Gastroesophageal sphincter (tissue), 4 donors: ENCODE measurements at regions not wholly inside any gene's neighbourhood (a gene's known extent, or its start where the extent isn't known, plus 50 kb on each side); places are given as distances from the start of the nearest gene placed in this dataset.

Experiments used
- ATAC-seq: fragments of 150-250 bp; one replicate; pipeline ENCODE4 v1.9.1; 2016; ENCODE audit warnings: mild to moderate bottlenecking, moderate library complexity
- H3K27ac ChIP-seq, 4 donors: fragments of 200-600 bp; sonication (generic) in 3 of 4; 1 replicate in 3 of 4; 2 replicates in 1 of 4; pipeline ENCODE4 v1.5.1; 2016 to 2019
- H3K27me3 ChIP-seq: fragments of 200-600 bp; sonication (generic); one replicate; pipeline ENCODE4 v1.5.1; 2019
- H3K36me3 ChIP-seq, 2 donors: fragments of 200-600 bp; sonication (generic); one replicate each; pipeline ENCODE4 v1.5.1; 2019; ENCODE audit warnings: control low read depth in 1 of 2
- H3K4me1 ChIP-seq, 3 donors: fragments of 200-600 bp; sonication (generic); 1 replicate in 2 of 3; 2 replicates in 1 of 3; pipeline ENCODE4 v1.5.1; 2016 to 2019; ENCODE audit warnings: control low read depth in 2 of 3
- H3K4me3 ChIP-seq, 2 donors: fragments of 200-600 bp; sonication (generic); one replicate each; pipeline ENCODE4 v1.5.1; 2019; ENCODE audit warnings: mild to moderate bottlenecking in 1 of 2, moderate library complexity in 1 of 2
- H3K9me3 ChIP-seq, 3 donors: fragments of 200-600 bp; sonication (generic); one replicate each; pipeline ENCODE4 v1.5.1; 2017 to 2019; ENCODE audit warnings: control low read depth in 2 of 3
- EP300 ChIP-seq: sonication (generic); formaldehyde crosslinking; IDR thresholded peaks from one replicate; pipeline ENCODE4 v1.6.1; 2017; ENCODE audit warnings: antibody characterized with exemption, mild to moderate bottlenecking
- POLR2A ChIP-seq, 2 donors: fragments of 450-650 bp; IDR thresholded peaks; one replicate each; pipeline ENCODE4 v1.6.1; 2017; ENCODE audit warnings: antibody characterized with exemption in 2 of 2, mild to moderate bottlenecking in 2 of 2, moderate library complexity in 1 of 2
- POLR2AphosphoS5 ChIP-seq: sonication (generic); formaldehyde crosslinking; IDR thresholded peaks from one replicate; pipeline ENCODE4 v1.6.1; 2017; ENCODE audit warnings: antibody characterized with exemption
- WGBS, 2 donors: methylation state at CpG; one replicate each; pipeline ENCODE4 v1.1.5; 2018; ENCODE audit warnings: low coverage in 1 of 2; 5-methylcytosine and 5-hydroxymethylcytosine counted together
- TF ChIP-seq, protein P1 (sequence below), 4 experiments: fragments of 200-600 bp in 2 of 4; fragments of 450-650 bp in 2 of 4; sonication (generic) in 1 of 4; IDR thresholded peaks; one replicate each; pipeline ENCODE4 v1.5.1; 2017 to 2019; ENCODE audit warnings: antibody characterized with exemption in 4 of 4, mild to moderate bottlenecking in 2 of 4, moderate library complexity in 2 of 4

DNA sequence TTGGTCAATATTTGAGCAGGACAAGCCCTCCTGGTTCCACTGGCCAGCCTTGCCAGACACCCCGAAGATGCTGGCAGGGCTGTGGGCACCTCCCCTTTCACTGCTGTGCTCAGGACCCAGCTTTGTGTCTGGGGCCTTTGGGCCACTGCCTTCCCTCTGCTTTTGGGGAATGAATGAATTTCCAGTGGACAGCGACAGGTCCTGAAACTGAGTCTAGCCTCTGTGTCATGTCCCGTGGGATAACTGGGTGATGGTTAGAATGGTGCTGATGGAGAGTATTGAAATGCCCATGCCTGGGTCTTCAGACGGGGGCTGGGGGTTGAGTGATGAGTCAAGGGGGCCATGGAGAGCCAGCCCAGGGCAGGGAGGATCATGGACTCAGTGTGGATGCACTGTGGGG is 135.8 kb downstream of the FOXL1 start:
- WGBS, 2 donors: 62% methylated on average over 2 of the region's 4 CpGs; no CpG with 5 or more reads in 1 of the 2 donors
- Histone ChIP-seq H3K9me3 (peaks cover 0 to 5% (median 0%) of the 10 kb centered on the region in 3 donors), H3K36me3 (no peaks in the 10 kb centered on the region), H3K27ac (no peak overlapping the region), H3K4me3 (no peak overlapping the region), H3K27me3 (peaks cover 97% of the 10 kb centered on the region), H3K4me1 (no peaks in the 10 kb centered on the region)
- TF ChIP-seq POLR2A (IDR thresholded peaks at IDR 0.05) (no peak), EP300 (no peak), POLR2AphosphoS5 (no peak)
- TF ChIP-seq, protein P1, sequence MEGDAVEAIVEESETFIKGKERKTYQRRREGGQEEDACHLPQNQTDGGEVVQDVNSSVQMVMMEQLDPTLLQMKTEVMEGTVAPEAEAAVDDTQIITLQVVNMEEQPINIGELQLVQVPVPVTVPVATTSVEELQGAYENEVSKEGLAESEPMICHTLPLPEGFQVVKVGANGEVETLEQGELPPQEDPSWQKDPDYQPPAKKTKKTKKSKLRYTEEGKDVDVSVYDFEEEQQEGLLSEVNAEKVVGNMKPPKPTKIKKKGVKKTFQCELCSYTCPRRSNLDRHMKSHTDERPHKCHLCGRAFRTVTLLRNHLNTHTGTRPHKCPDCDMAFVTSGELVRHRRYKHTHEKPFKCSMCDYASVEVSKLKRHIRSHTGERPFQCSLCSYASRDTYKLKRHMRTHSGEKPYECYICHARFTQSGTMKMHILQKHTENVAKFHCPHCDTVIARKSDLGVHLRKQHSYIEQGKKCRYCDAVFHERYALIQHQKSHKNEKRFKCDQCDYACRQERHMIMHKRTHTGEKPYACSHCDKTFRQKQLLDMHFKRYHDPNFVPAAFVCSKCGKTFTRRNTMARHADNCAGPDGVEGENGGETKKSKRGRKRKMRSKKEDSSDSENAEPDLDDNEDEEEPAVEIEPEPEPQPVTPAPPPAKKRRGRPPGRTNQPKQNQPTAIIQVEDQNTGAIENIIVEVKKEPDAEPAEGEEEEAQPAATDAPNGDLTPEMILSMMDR (IDR thresholded peaks at IDR 0.05): no peak
- ATAC-seq: no peak

DNA sequence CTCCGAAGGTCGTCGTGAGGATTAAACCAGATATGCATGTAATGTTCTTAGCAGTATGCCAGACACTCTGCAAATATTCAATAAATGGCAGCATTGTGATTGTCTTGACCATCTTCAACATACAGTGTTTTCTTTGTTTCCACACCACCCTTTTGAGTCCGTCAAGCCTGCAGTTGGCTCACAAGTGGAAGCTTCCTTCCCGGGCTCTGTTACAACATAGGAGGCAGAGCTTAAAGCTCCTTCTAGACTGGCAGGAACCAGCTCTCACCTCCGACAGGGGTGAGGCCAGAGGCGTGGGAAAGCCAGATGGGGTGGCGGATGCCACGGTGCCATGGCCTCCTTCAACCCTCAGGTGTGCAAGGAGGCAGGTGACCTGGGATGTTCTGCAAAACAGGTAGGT is 138.3 kb downstream of the FOXL1 start:
- 37 to 59% methylated on average over 5 to 6 of the region's 9 CpGs for WGBS, 2 donors
- Histone ChIP-seq H3K27me3 (peaks cover 84% of the 10 kb centered on the region), H3K4me3 (no peak overlapping the region), H3K9me3 (no peaks in the 10 kb centered on the region), H3K27ac (no peak overlapping the region), H3K36me3 (no peaks in the 10 kb centered on the region), H3K4me1 (no peaks in the 10 kb centered on the region)
- TF ChIP-seq, protein P1 (IDR thresholded peaks at IDR 0.05): no peak
- no peak for TF ChIP-seq POLR2AphosphoS5
- no peak for TF ChIP-seq POLR2A (IDR thresholded peaks at IDR 0.05)
- TF ChIP-seq EP300: no peak
- ATAC-seq: no peak

DNA sequence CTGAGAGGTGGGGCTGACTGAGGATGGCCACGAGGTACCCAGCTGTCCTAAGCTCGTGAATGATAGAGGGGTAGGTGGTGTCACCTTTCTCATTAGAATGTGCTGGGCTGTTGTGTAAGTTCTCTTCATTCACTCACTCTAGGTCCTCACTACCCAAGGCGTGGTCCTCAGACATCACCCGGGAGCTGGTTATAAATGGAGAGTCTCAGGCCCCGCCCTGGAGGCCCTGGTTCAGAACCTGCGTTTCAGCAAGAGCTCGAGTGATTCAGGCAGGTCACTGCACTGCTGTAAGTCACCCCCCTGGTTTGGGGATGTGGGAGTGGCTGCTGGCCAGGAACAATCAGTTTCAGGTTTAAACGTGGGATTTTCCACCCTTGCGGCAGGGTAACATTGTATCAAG is 139.8 kb downstream of the FOXL1 start:
- Histone ChIP-seq H3K4me3 (no peak overlapping the region), H3K9me3 (no peaks in the 10 kb centered on the region), H3K27ac (no peak overlapping the region), H3K4me1 (no peaks in the 10 kb centered on the region), H3K36me3 (no peaks in the 10 kb centered on the region), H3K27me3 (peaks cover 77% of the 10 kb centered on the region)
- TF ChIP-seq, protein P1 (IDR thresholded peaks at IDR 0.05): no peak
- TF ChIP-seq EP300 (no peak), POLR2AphosphoS5 (no peak), POLR2A (IDR thresholded peaks at IDR 0.05) (no peak)
- 42 to 50% methylated on average over 2 of the region's 9 CpGs for WGBS, 2 donors
- no peak for ATAC-seq

DNA sequence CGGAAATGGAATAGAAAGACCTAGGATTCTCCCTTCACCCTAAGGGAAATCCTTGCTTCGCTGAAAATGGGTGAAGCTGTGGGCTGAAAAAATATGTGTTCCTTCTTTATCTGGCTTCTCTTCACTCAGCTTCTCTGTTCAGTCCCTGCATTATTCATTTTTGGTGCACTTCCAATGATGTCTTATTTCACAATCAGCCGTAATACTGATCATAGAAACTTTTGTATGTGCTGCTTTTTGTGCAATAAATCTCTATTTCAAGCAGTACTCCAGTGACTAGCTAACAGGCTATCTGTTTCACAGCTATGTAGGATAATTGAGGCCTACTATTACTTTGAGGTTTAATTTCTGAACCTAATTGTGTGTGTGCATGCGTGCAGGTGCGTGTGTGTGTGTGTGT is 144.6 kb downstream of the FOXL1 start:
- no peak overlapping the region for H3K27ac ChIP-seq
- no peaks in the 10 kb centered on the region for H3K9me3 ChIP-seq
- TF ChIP-seq, protein P1 (IDR thresholded peaks at IDR 0.05): no peak
- TF ChIP-seq EP300: no peak
- TF ChIP-seq POLR2A (IDR thresholded peaks at IDR 0.05): no peak
- no peak for TF ChIP-seq POLR2AphosphoS5
- H3K27me3 ChIP-seq: peaks cover 60% of the 10 kb centered on the region
- H3K36me3 ChIP-seq: no peaks in the 10 kb centered on the region
- H3K4me3 ChIP-seq: no peak overlapping the region
- 70 to 93% methylated on average over 4 to 5 of the region's 5 CpGs for WGBS, 2 donors
- no peaks in the 10 kb centered on the region for H3K4me1 ChIP-seq
- ATAC-seq: no peak

DNA sequence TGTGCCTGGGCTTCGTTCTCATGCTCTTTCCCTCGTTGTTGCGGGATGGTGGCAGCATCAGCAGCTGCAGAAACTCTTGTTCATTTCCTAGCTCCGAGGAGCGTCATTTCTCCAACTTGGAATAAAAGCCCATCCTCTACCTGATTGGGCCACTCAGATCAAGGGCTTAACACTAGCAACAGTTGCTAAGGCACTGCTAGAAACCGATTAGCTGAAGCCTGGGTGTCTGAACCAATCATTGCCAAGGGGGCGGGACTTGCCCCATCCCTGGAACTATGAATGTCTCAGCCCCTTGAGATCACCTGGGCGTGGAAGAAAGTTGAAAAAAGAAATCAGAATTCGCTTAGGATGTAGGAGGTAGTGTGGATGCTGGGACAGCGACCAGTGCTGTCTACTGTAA is 145.3 kb downstream of the FOXL1 start:
- Histone ChIP-seq H3K27ac (no peak overlapping the region), H3K27me3 (peaks cover 61% of the 10 kb centered on the region), H3K9me3 (no peaks in the 10 kb centered on the region), H3K4me3 (no peak overlapping the region), H3K36me3 (no peaks in the 10 kb centered on the region), H3K4me1 (no peaks in the 10 kb centered on the region)
- TF ChIP-seq, protein P1 (IDR thresholded peaks at IDR 0.05): no peak
- TF ChIP-seq EP300 (no peak), POLR2A (IDR thresholded peaks at IDR 0.05) (no peak), POLR2AphosphoS5 (no peak)
- no peak for ATAC-seq
- WGBS, 2 donors: 56 to 78% methylated on average over 3 to 10 of the region's 10 CpGs
